ENCODE measurements at regions not wholly inside any gene's neighbourhood (a gene's known extent, or its start where the extent isn't known, plus 50 kb on each side); places are given as distances from the start of the nearest gene placed in this dataset.

- no peak for TF ChIP-seq CTCF (IDR thresholded peaks at IDR 0.05 in 2 of 3, conservative IDR thresholded peaks at IDR 0.05 in 1 of 3; ENCODE audit: control insufficient read depth in 2 of 3, extremely low read depth in 1 of 3, insufficient read depth in 1 of 3, low read depth in 3 of 3, low read length in 3 of 3)
- TF ChIP-seq POLR2A (IDR thresholded peaks at IDR 0.05; ENCODE audit: low read depth, low read length), result no peak
- TF ChIP-seq EP300 (IDR thresholded peaks at IDR 0.05; ENCODE audit: borderline replicate concordance in 1 of 2, control insufficient read depth in 1 of 2, low read depth in 2 of 2, low read length in 2 of 2), result no peak
- TF ChIP-seq BCLAF1 (IDR thresholded peaks at IDR 0.05), result no peak
- TF ChIP-seq TCF12 (IDR thresholded peaks at IDR 0.05; ENCODE audit: low read depth, low read length), result no peak
- TF ChIP-seq CREB1 (IDR thresholded peaks at IDR 0.05; ENCODE audit: low read depth), result no peak
- no peak for TF ChIP-seq STAT1 (conservative IDR thresholded peaks at IDR 0.05)
- no peak for TF ChIP-seq GABPA (IDR thresholded peaks at IDR 0.05; ENCODE audit: low read depth)
- no peak for TF ChIP-seq ATF2 (IDR thresholded peaks at IDR 0.05; ENCODE audit: low read length)
- no peak for TF ChIP-seq MTA3 (IDR thresholded peaks at IDR 0.05; ENCODE audit: borderline replicate concordance, low read length)
- no peak for TF ChIP-seq REST (IDR thresholded peaks at IDR 0.05; ENCODE audit: low read depth, low read length)
- TF ChIP-seq KDM1A (IDR thresholded peaks at IDR 0.05; ENCODE audit: borderline replicate concordance), result no peak
- TF ChIP-seq EZH2 (IDR thresholded peaks at IDR 0.05; ENCODE audit: borderline replicate concordance, control insufficient read depth, low read depth, low read length), result no peak
These were observed 487.6 kb downstream of the ARL4A start for GRCh38 chr7:13174991-13175390.

Measured in GM12878 (cell line).